ENCODE measurements at regions not wholly inside any gene's neighbourhood (a gene's known extent, or its start where the extent isn't known, plus 50 kb on each side); places are given as distances from the start of the nearest gene placed in this dataset.

- TF ChIP-seq CTCF (IDR thresholded peaks at IDR 0.05 in 4 of 5, conservative IDR thresholded peaks at IDR 0.05 in 1 of 5) (no peak), POLR2A (IDR thresholded peaks at IDR 0.05) (no peak)
- intact Hi-C loops (cut with DNase I; ENCODE audit: low total_unique reads) (no loop called here), in situ Hi-C loops (cut with MboI; ENCODE audit: low sequenced_read_pairs in 4 of 4) (no loop called here)
- H3K27ac ChIP-seq: no peak overlapping the region
- no peaks in the 10 kb centered on the region for H3K9me3 ChIP-seq
- ATAC-seq: no peak
- no peak overlapping the region for H3K4me3 ChIP-seq
- DNase-seq: no peak
- H3K36me3 ChIP-seq: no peaks in the 10 kb centered on the region
- H3K4me1 ChIP-seq: no peaks in the 10 kb centered on the region
- no peaks in the 10 kb centered on the region for H3K27me3 ChIP-seq
Measured at GRCh38 chr13:48838193-48838973, 137.3 kb upstream of the FNDC3A start.

GRCh38 chr13:48839171-48839570, 136.5 kb upstream of the FNDC3A start:
- intact Hi-C loops (cut with DNase I; ENCODE audit: low total_unique reads) (no loop called here), in situ Hi-C loops (cut with MboI; ENCODE audit: low sequenced_read_pairs in 4 of 4) (no loop called here)
- DNase-seq (no peak), ATAC-seq (no peak)
- Histone ChIP-seq H3K9me3 (no peaks in the 10 kb centered on the region), H3K27me3 (no peaks in the 10 kb centered on the region), H3K27ac (no peak overlapping the region), H3K36me3 (no peaks in the 10 kb centered on the region), H3K4me1 (no peaks in the 10 kb centered on the region), H3K4me3 (no peak overlapping the region)
- no peak for TF ChIP-seq CTCF (IDR thresholded peaks at IDR 0.05 in 4 of 5, conservative IDR thresholded peaks at IDR 0.05 in 1 of 5)
- TF ChIP-seq POLR2A (IDR thresholded peaks at IDR 0.05): no peak

- no peaks in the 10 kb centered on the region for H3K27me3 ChIP-seq
- H3K36me3 ChIP-seq: no peaks in the 10 kb centered on the region
- ATAC-seq: no peak
- H3K4me3 ChIP-seq: no peak overlapping the region
- H3K27ac ChIP-seq: no peak overlapping the region
- no peak for DNase-seq
- intact Hi-C loops (cut with DNase I; ENCODE audit: low total_unique reads) (no loop called here), in situ Hi-C loops (cut with MboI; ENCODE audit: low sequenced_read_pairs in 4 of 4) (no loop called here)
- H3K9me3 ChIP-seq: no peaks in the 10 kb centered on the region
- TF ChIP-seq CTCF (IDR thresholded peaks at IDR 0.05 in 4 of 5, conservative IDR thresholded peaks at IDR 0.05 in 1 of 5) (no peak), POLR2A (IDR thresholded peaks at IDR 0.05) (no peak)
- no peaks in the 10 kb centered on the region for H3K4me1 ChIP-seq
Measured at GRCh38 chr13:48840366-48840765, 135.3 kb upstream of the FNDC3A start.

- in situ Hi-C loops (cut with MboI; ENCODE audit: low sequenced_read_pairs in 4 of 4) (no loop called here), intact Hi-C loops (cut with DNase I; ENCODE audit: low total_unique reads) (no loop called here)
- H3K27me3 ChIP-seq: no peaks in the 10 kb centered on the region
- no peak overlapping the region for H3K27ac ChIP-seq
- H3K4me1 ChIP-seq: no peaks in the 10 kb centered on the region
- H3K4me3 ChIP-seq: no peak overlapping the region
- ATAC-seq: no peak
- TF ChIP-seq CTCF (IDR thresholded peaks at IDR 0.05 in 4 of 5, conservative IDR thresholded peaks at IDR 0.05 in 1 of 5): no peak
- no peak for TF ChIP-seq POLR2A (IDR thresholded peaks at IDR 0.05)
- no peaks in the 10 kb centered on the region for H3K9me3 ChIP-seq
- no peak for DNase-seq
- H3K36me3 ChIP-seq: no peaks in the 10 kb centered on the region
Measured at GRCh38 chr13:48842316-48842715, 133.4 kb upstream of the FNDC3A start.
